Lower lobe of right lung (tissue), 2 donors: ENCODE measurements at regions not wholly inside any gene's neighbourhood (a gene's known extent, or its start where the extent isn't known, plus 50 kb on each side); places are given as distances from the start of the nearest gene placed in this dataset.
"Not testable (repeated sequence)": the region's sequence is repeated elsewhere in the genome, so short reads cannot be mapped to it uniquely, and the experiment has no call there.

Experiments used
- ATAC-seq, 2 donors: fragments of 200-7000 bp; cut with Tn5 transposase; one replicate each; pipeline ENCODE4 v1.9.1; 2020 to 2022; ENCODE audit warnings: mild to moderate bottlenecking in 2 of 2, moderate library complexity in 2 of 2
- DNase-seq: peaks from one replicate; pipeline ENCODE4 v3.0.0-alpha.2; 2020
- H3K27ac ChIP-seq: fragments of 200-600 bp; one replicate; pipeline ENCODE4 v1.8.0; 2022
- H3K27me3 ChIP-seq: fragments of 200-600 bp; one replicate; pipeline ENCODE4 v1.8.0; 2022; ENCODE audit warnings: low read depth
- H3K36me3 ChIP-seq: fragments of 200-600 bp; one replicate; pipeline ENCODE4 v1.8.0; 2022; ENCODE audit warnings: mild to moderate bottlenecking
- H3K4me1 ChIP-seq: fragments of 200-600 bp; one replicate; pipeline ENCODE4 v1.8.0; 2022
- H3K4me3 ChIP-seq: fragments of 200-600 bp; one replicate; pipeline ENCODE4 v1.8.0; 2022; ENCODE audit warnings: mild to moderate bottlenecking
- H3K9me3 ChIP-seq: fragments of 200-600 bp; one replicate; pipeline ENCODE4 v1.8.0; 2022
- CTCF ChIP-seq: fragments of 200-600 bp; IDR thresholded peaks from one replicate; pipeline ENCODE4 v1.8.0; 2022; ENCODE audit warnings: antibody characterized with exemption, mild to moderate bottlenecking
- intact Hi-C: fragments of 100-400 bp; cut with DNase I; formaldehyde crosslinking; loops from one replicate; pipeline ENCODE4 v1.11.0; 2022
- donor health status: DM: no; HTN: yes; CAD: no; lungs with severe emphysema.

GRCh38 chr10:6795541-6795940 is 215.5 kb upstream of the PRKCQ start:
- Histone ChIP-seq H3K27ac (no peak overlapping the region), H3K27me3 (no peaks in the 10 kb centered on the region), H3K9me3 (no peaks in the 10 kb centered on the region), H3K4me3 (no peak overlapping the region), H3K4me1 (no peaks in the 10 kb centered on the region), H3K36me3 (no peaks in the 10 kb centered on the region)
- DNase-seq (no peak), ATAC-seq (no peak)
- intact Hi-C loops = no loop called here
- no peak for TF ChIP-seq CTCF

DNA sequence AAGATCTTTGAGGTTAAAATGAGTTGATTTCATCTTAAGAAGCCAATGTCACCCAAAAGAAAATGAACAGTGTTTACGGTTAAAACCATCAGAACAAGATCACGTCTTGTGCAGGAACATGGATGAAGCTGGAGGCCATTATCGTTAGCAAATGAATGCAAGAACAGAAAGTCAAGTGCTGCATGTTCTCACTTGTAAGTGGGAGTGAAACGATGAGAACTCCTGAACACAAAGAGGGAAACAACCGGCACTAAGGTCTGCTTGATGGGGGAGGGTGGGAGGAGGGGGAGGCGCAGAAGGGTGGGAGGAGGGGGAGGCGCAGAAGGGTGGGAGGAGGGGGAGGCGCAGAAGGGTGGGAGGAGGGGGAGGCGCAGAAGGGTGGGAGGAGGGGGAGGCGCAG is 214.8 kb upstream of the PRKCQ start:
- ATAC-seq, intact Hi-C loops, H3K4me1 ChIP-seq, H3K36me3 ChIP-seq, H3K9me3 ChIP-seq, H3K4me3 ChIP-seq, H3K27ac ChIP-seq, DNase-seq, H3K27me3 ChIP-seq: not testable (repeated sequence)

GRCh38 chr10:6794441-6794840 is 214.4 kb upstream of the PRKCQ start:
- Histone ChIP-seq H3K27ac (no peak overlapping the region), H3K4me1 (no peaks in the 10 kb centered on the region), H3K36me3 (no peaks in the 10 kb centered on the region), H3K4me3 (no peak overlapping the region), H3K27me3 (no peaks in the 10 kb centered on the region), H3K9me3 (no peaks in the 10 kb centered on the region)
- intact Hi-C loops = no loop called here
- TF ChIP-seq CTCF = no peak
- DNase-seq = no peak
- ATAC-seq = no peak

- Histone ChIP-seq H3K27me3 (no peaks in the 10 kb centered on the region), H3K4me3 (no peak overlapping the region), H3K4me1 (no peaks in the 10 kb centered on the region), H3K9me3 (no peaks in the 10 kb centered on the region), H3K27ac (no peak overlapping the region), H3K36me3 (no peaks in the 10 kb centered on the region)
- intact Hi-C loops = no loop called here
- DNase-seq = no peak
- no peak for TF ChIP-seq CTCF
- ATAC-seq = no peak
Measured at GRCh38 chr10:6788731-6789130, 208.7 kb upstream of the PRKCQ start.

DNA sequence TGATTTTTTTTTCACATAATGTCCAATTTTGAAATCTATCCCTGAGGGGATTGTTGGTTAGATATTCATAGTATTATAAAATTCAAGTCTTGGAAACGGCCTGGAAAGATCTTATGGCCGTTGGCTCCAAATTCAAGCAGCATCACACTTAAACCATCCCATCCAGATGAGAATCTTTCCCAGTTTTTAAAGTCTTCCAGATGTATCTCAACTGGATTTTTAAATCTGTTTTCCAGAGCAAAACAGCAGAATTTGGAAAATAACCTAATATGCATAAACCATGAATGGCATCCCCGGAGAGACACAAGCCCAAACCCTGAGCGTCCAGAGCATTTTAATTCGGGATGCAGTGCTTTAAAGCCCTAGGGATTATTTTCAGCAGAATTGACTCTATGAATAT is 208.2 kb upstream of the PRKCQ start:
- ATAC-seq (no peak), DNase-seq (no peak)
- Histone ChIP-seq H3K4me1 (no peaks in the 10 kb centered on the region), H3K27me3 (no peaks in the 10 kb centered on the region), H3K27ac (no peak overlapping the region), H3K4me3 (no peak overlapping the region), H3K36me3 (no peaks in the 10 kb centered on the region), H3K9me3 (no peaks in the 10 kb centered on the region)
- no peak for TF ChIP-seq CTCF
- intact Hi-C loops = no loop called here

- Histone ChIP-seq H3K36me3 (no peaks in the 10 kb centered on the region), H3K27me3 (no peaks in the 10 kb centered on the region), H3K9me3 (no peaks in the 10 kb centered on the region), H3K4me3 (no peak overlapping the region), H3K4me1 (no peaks in the 10 kb centered on the region), H3K27ac (no peak overlapping the region)
- DNase-seq (no peak), ATAC-seq (no peak)
- no peak for TF ChIP-seq CTCF
- intact Hi-C loops = no loop called here
Measured at GRCh38 chr10:6787718-6788117, 207.6 kb upstream of the PRKCQ start.
